GM23338 (cell line): ENCODE measurements at regions not wholly inside any gene's neighbourhood (a gene's known extent, or its start where the extent isn't known, plus 50 kb on each side); places are given as distances from the start of the nearest gene placed in this dataset.

Experiments
- ATAC-seq: fragments of 200-7000 bp; cut with Tn5 transposase; 3 replicates; pipeline ENCODE4 v1.9.1; 2020
- DNase-seq: peaks from one replicate; pipeline ENCODE4 v3.0.0-alpha.2; 2015; ENCODE audit warnings: low spot score
- H2AFZ ChIP-seq: fragments of 200-600 bp; sonication (generic); 2 replicates; pipeline ENCODE4 v1.8.0; 2016; ENCODE audit warnings: antibody characterized with exemption, mild to moderate bottlenecking, moderate library complexity
- H3F3A ChIP-seq: fragments of 200-600 bp; sonication (generic); replicated peaks from 2 replicates; pipeline ENCODE4 v1.8.0; 2017; ENCODE audit warnings: antibody characterized with exemption, mixed run types, low read depth
- H3K27ac ChIP-seq: fragments of 200-600 bp; sonication (generic); 2 replicates; pipeline ENCODE4 v1.6.1; 2016; ENCODE audit warnings: low read depth
- H3K27me3 ChIP-seq: fragments of 200-600 bp; sonication (generic); 2 replicates; pipeline ENCODE4 v1.8.0; 2016; ENCODE audit warnings: mild to moderate bottlenecking, mixed run types, moderate library complexity; ENCODE audit not compliant: insufficient read depth
- H3K36me3 ChIP-seq: fragments of 200-600 bp; sonication (generic); 2 replicates; pipeline ENCODE4 v1.8.0; 2016; ENCODE audit warnings: mild to moderate bottlenecking; ENCODE audit not compliant: insufficient read depth
- H3K4me1 ChIP-seq: fragments of 200-600 bp; sonication (generic); 2 replicates; pipeline ENCODE4 v1.8.0; 2016; ENCODE audit warnings: mild to moderate bottlenecking, moderate library complexity; ENCODE audit not compliant: insufficient read depth
- H3K4me2 ChIP-seq: fragments of 200-600 bp; sonication (generic); 2 replicates; pipeline ENCODE4 v1.7.1; 2017; ENCODE audit warnings: mixed run types
- H3K4me3 ChIP-seq: fragments of 200-600 bp; sonication (generic); 2 replicates; pipeline ENCODE4 v1.6.1; 2016; ENCODE audit warnings: mixed run types
- H3K79me2 ChIP-seq: fragments of 200-600 bp; sonication (generic); replicated peaks from 2 replicates; pipeline ENCODE4 v1.8.0; 2017; ENCODE audit warnings: mild to moderate bottlenecking; ENCODE audit not compliant: insufficient read depth
- H3K9me2 ChIP-seq: fragments of 200-600 bp; sonication (generic); 2 replicates; pipeline ENCODE4 v1.8.0; 2017; ENCODE audit not compliant: insufficient read depth
- H4K20me1 ChIP-seq: fragments of 200-600 bp; sonication (generic); replicated peaks from 2 replicates; pipeline ENCODE4 v1.8.0; 2017; ENCODE audit warnings: mild to moderate bottlenecking; ENCODE audit not compliant: insufficient read depth
- H3K27ac Mint-ChIP-seq: 2 replicates; pipeline ENCODE4 v1.8.0; 2020; ENCODE audit warnings: inconsistent platforms, mild to moderate bottlenecking, moderate library complexity, mixed read lengths
- H3K27me3 Mint-ChIP-seq: 3 replicates; pipeline ENCODE4 v1.8.0; 2022; ENCODE audit warnings: low read depth, mild to moderate bottlenecking, moderate library complexity, mixed read lengths, inconsistent platforms; ENCODE audit not compliant: insufficient read depth, poor library complexity
- H3K36me3 Mint-ChIP-seq: 3 replicates; pipeline ENCODE4 v1.8.0; 2021; ENCODE audit warnings: low read depth, mild to moderate bottlenecking, inconsistent platforms, moderate library complexity, mixed read lengths
- H3K4me1 Mint-ChIP-seq: 3 replicates; pipeline ENCODE4 v1.8.0; 2020; ENCODE audit warnings: mild to moderate bottlenecking, inconsistent platforms, mixed read lengths
- H3K4me3 Mint-ChIP-seq: 3 replicates; pipeline ENCODE4 v1.8.0; 2021; ENCODE audit warnings: moderate library complexity, mild to moderate bottlenecking, inconsistent platforms, mixed read lengths
- H3K9me3 Mint-ChIP-seq: 3 replicates; pipeline ENCODE4 v1.8.0; 2020; ENCODE audit warnings: moderate library complexity, mild to moderate bottlenecking, inconsistent platforms, mixed read lengths
- CREB1 ChIP-seq: fragments of 250-450 bp; sonication (Bioruptor Pico); IDR thresholded peaks from 2 replicates; pipeline ENCODE4 v1.5.0; 2020; ENCODE audit warnings: low read depth, mild to moderate bottlenecking, moderate library complexity
- REST ChIP-seq: IDR thresholded peaks from one replicate; pipeline ENCODE4 v1.6.1; 2018; ENCODE audit warnings: antibody characterized with exemption; ENCODE audit not compliant: unreplicated experiment
- ZNF114 ChIP-seq: fragments of 250-450 bp; sonication (Bioruptor Pico); IDR thresholded peaks from 2 replicates; pipeline ENCODE4 v1.5.0; 2020; ENCODE audit warnings: mild to moderate bottlenecking, moderate library complexity
- ZNF462 ChIP-seq: fragments of 250-450 bp; sonication (Bioruptor Pico); IDR thresholded peaks from 2 replicates; pipeline ENCODE4 v1.5.0; 2020; ENCODE audit warnings: mild to moderate bottlenecking, moderate library complexity

- H3K27me3 Mint-ChIP-seq = peaks cover 23% of the 10 kb centered on the region
- H3K27ac Mint-ChIP-seq = no peak overlapping the region; the same call in 1 of the 2 replicates
- Histone ChIP-seq H3K9me2 (no peaks in the 10 kb centered on the region), H2AFZ (no peak overlapping the region; the same call in 1 of the 2 replicates), H3F3A (no peaks in the 10 kb centered on the region; the same call in none of the 2 replicates), H3K4me1 (peaks cover 48% of the 10 kb centered on the region), H3K27ac (no peak overlapping the region), H3K27me3 (no peaks in the 10 kb centered on the region), H3K36me3 (no peaks in the 10 kb centered on the region), H3K4me3 (no peak overlapping the region), H3K4me2 (no peak overlapping the region), H3K79me2 (no peaks in the 10 kb centered on the region), H4K20me1 (no peaks in the 10 kb centered on the region)
- ATAC-seq (no peak), DNase-seq (no peak)
- TF ChIP-seq CREB1 (CRISPR knock-in tag) (no peak), REST (no peak), ZNF114 (CRISPR knock-in tag) (no peak), ZNF462 (no peak)
- no peak overlapping the region for H3K4me3 Mint-ChIP-seq
- no peaks in the 10 kb centered on the region for H3K36me3 Mint-ChIP-seq
- H3K9me3 Mint-ChIP-seq = no peaks in the 10 kb centered on the region
- peaks cover 41% of the 10 kb centered on the region for H3K4me1 Mint-ChIP-seq
Measured at GRCh38 chr5:134055015-134055414, 50.2 kb upstream of the VDAC1 start.
